Endodermal cell (in vitro differentiated cells): ENCODE measurements at regions not wholly inside any gene's neighbourhood (a gene's known extent, or its start where the extent isn't known, plus 50 kb on each side); places are given as distances from the start of the nearest gene placed in this dataset.

Experiments used
- DNase-seq: peaks from one replicate; pipeline ENCODE4 v3.0.0-alpha.2; 2017
- H3K27ac ChIP-seq: 2 replicates; pipeline ENCODE4 v1.5.1; 2013; ENCODE audit warnings: mild to moderate bottlenecking, low read depth, low read length, moderate library complexity
- H3K27me3 ChIP-seq: 2 replicates; pipeline ENCODE4 v1.6.1; 2013; ENCODE audit warnings: mild to moderate bottlenecking, low read length, moderate library complexity; ENCODE audit not compliant: insufficient read depth, control insufficient read depth, poor library complexity, severe bottlenecking
- H3K36me3 ChIP-seq: 2 replicates; pipeline ENCODE4 v1.7.0; 2013; ENCODE audit warnings: mild to moderate bottlenecking, low read length, moderate library complexity; ENCODE audit not compliant: control insufficient read depth, insufficient read depth
- H3K4me1 ChIP-seq: one replicate; pipeline ENCODE4 v1.7.0; 2013; ENCODE audit warnings: low read length; ENCODE audit not compliant: control insufficient read depth, insufficient read depth
- H3K4me3 ChIP-seq: 2 replicates; pipeline ENCODE4 v1.5.1; 2013; ENCODE audit warnings: mild to moderate bottlenecking, low read length, moderate library complexity
- H3K9ac ChIP-seq: 2 replicates; pipeline ENCODE4 v1.6.1; 2013; ENCODE audit warnings: mild to moderate bottlenecking, low read length, moderate library complexity; ENCODE audit not compliant: poor library complexity, severe bottlenecking; ENCODE audit errors: extremely low read depth
- H3K9me3 ChIP-seq: 2 replicates; pipeline ENCODE4 v1.6.1; 2013; ENCODE audit warnings: mild to moderate bottlenecking, low read length, moderate library complexity; ENCODE audit not compliant: control insufficient read depth
- H3K27ac Mint-ChIP-seq: 2 replicates; pipeline ENCODE4 v1.8.0; 2020; ENCODE audit warnings: mixed read lengths
- H3K27me3 Mint-ChIP-seq: 2 replicates; pipeline ENCODE4 v1.8.0; 2021; ENCODE audit warnings: mild to moderate bottlenecking, mixed read lengths; ENCODE audit not compliant: insufficient read depth
- H3K36me3 Mint-ChIP-seq: 2 replicates; pipeline ENCODE4 v1.8.0; 2020; ENCODE audit warnings: low read depth, mixed read lengths
- H3K4me1 Mint-ChIP-seq: 2 replicates; pipeline ENCODE4 v1.8.0; 2020; ENCODE audit warnings: mixed read lengths
- H3K4me3 Mint-ChIP-seq: 2 replicates; pipeline ENCODE4 v1.8.0; 2020; ENCODE audit warnings: mild to moderate bottlenecking, moderate library complexity, mixed read lengths
- H3K9me3 Mint-ChIP-seq: 2 replicates; pipeline ENCODE4 v1.8.0; 2020; ENCODE audit warnings: mild to moderate bottlenecking, mixed read lengths
- WGBS, 2 experiments: methylation state at CpG; one replicate each; pipeline versions ENCODE4 v1.1.5 to v1.1.7; 2013; ENCODE audit warnings: missing lambda C conversion rate in 2 of 2, mixed read lengths in 1 of 2; ENCODE audit not compliant: insufficient coverage in 1 of 2, insufficient read length in 1 of 2; 5-methylcytosine and 5-hydroxymethylcytosine counted together
- TF ChIP-seq, protein P1 (sequence below): fragments of 200-600 bp; sonication (generic); conservative IDR thresholded peaks from 2 replicates; pipeline ENCODE4 v1.5.0; 2021; ENCODE audit warnings: antibody characterized with exemption, mild to moderate bottlenecking

- no peaks in the 10 kb centered on the region for H3K9me3 Mint-ChIP-seq
Observed at GRCh38 chr1:118820864-118821263, 167.3 kb downstream of the TBX15 start.

DNA sequence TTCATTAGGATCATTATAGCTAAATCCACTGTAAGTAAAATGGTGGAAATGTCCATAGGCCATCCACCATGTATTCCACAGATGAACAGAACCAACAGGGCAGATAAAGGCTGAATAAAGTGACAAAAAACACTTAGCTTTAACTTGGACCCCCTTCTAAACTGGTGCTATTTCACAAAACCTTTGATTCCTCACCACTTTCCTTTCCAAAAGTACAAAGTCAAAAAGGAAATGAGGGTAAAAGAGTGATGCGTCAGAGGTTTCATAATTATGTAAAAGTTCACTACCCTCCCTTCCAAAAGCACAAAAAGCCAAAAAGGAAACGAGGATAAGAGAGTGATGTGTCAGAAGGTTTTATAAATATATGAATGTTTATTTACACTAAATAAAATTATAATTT is 172.2 kb downstream of the TBX15 start:
- Histone ChIP-seq H3K27ac (no peak overlapping the region), H3K36me3 (no peaks in the 10 kb centered on the region), H3K4me3 (no peak overlapping the region), H3K27me3 (no peaks in the 10 kb centered on the region), H3K9ac (no peak overlapping the region), H3K9me3 (no peaks in the 10 kb centered on the region), H3K4me1 (no peaks in the 10 kb centered on the region)
- Mint-ChIP-seq H3K27me3 (peaks cover 2% of the 10 kb centered on the region), H3K27ac (no peak overlapping the region), H3K4me3 (no peak overlapping the region), H3K36me3 (no peaks in the 10 kb centered on the region), H3K9me3 (no peaks in the 10 kb centered on the region), H3K4me1 (no peaks in the 10 kb centered on the region)
- WGBS, 2 experiments, result 100% methylated on average over 1 of the region's 2 CpGs; no CpG with 5 or more reads in 1 of the 2 experiments
- TF ChIP-seq, protein P1, sequence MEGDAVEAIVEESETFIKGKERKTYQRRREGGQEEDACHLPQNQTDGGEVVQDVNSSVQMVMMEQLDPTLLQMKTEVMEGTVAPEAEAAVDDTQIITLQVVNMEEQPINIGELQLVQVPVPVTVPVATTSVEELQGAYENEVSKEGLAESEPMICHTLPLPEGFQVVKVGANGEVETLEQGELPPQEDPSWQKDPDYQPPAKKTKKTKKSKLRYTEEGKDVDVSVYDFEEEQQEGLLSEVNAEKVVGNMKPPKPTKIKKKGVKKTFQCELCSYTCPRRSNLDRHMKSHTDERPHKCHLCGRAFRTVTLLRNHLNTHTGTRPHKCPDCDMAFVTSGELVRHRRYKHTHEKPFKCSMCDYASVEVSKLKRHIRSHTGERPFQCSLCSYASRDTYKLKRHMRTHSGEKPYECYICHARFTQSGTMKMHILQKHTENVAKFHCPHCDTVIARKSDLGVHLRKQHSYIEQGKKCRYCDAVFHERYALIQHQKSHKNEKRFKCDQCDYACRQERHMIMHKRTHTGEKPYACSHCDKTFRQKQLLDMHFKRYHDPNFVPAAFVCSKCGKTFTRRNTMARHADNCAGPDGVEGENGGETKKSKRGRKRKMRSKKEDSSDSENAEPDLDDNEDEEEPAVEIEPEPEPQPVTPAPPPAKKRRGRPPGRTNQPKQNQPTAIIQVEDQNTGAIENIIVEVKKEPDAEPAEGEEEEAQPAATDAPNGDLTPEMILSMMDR, result no peak
- DNase-seq, result no peak

More at GRCh38 chr1:118820864-118821263, 167.3 kb downstream of the TBX15 start:
- Histone ChIP-seq H3K27me3 (no peaks in the 10 kb centered on the region), H3K36me3 (no peaks in the 10 kb centered on the region), H3K27ac (no peak overlapping the region), H3K4me3 (no peak overlapping the region), H3K9ac (no peak overlapping the region), H3K9me3 (no peaks in the 10 kb centered on the region), H3K4me1 (no peaks in the 10 kb centered on the region)
- no peak for DNase-seq
- Mint-ChIP-seq H3K36me3 (no peaks in the 10 kb centered on the region), H3K4me1 (no peaks in the 10 kb centered on the region), H3K27me3 (no peaks in the 10 kb centered on the region), H3K4me3 (no peak overlapping the region), H3K27ac (no peak overlapping the region)
- 80 to 96% methylated on average over 1 of the region's 1 CpG for WGBS, 2 experiments
- TF ChIP-seq, protein P1, result no peak

- Histone ChIP-seq H3K9ac (no peak overlapping the region), H3K27me3 (no peaks in the 10 kb centered on the region), H3K4me1 (no peaks in the 10 kb centered on the region), H3K4me3 (no peak overlapping the region), H3K9me3 (no peaks in the 10 kb centered on the region), H3K36me3 (no peaks in the 10 kb centered on the region), H3K27ac (no peak overlapping the region)
- no peak for DNase-seq
- Mint-ChIP-seq H3K27ac (no peak overlapping the region), H3K9me3 (no peaks in the 10 kb centered on the region), H3K27me3 (peaks cover 2% of the 10 kb centered on the region), H3K36me3 (no peaks in the 10 kb centered on the region), H3K4me3 (no peak overlapping the region), H3K4me1 (no peaks in the 10 kb centered on the region)
- 92 to 94% methylated on average over 4 of the region's 4 CpGs for WGBS, 2 experiments
- TF ChIP-seq, protein P1, result no peak
Observed at GRCh38 chr1:118812555-118812954, 175.6 kb downstream of the TBX15 start.
